Ishikawa (cell line): ENCODE measurements at regions not wholly inside any gene's neighbourhood (a gene's known extent, or its start where the extent isn't known, plus 50 kb on each side); places are given as distances from the start of the nearest gene placed in this dataset.

Source experiments
- MAX ChIP-seq: IDR thresholded peaks from 2 replicates; pipeline ENCODE4 v1.6.1; 2012
- NFIC ChIP-seq: IDR thresholded peaks from 2 replicates; pipeline ENCODE4 v1.6.1; 2012
- RAD21 ChIP-seq: IDR thresholded peaks from 2 replicates; pipeline ENCODE4 v1.6.1; 2012; ENCODE audit warnings: low read depth
- TCF12 ChIP-seq: IDR thresholded peaks from 2 replicates; pipeline ENCODE4 v1.6.1; 2012; ENCODE audit warnings: low read depth
- TEAD4 ChIP-seq: IDR thresholded peaks from 2 replicates; pipeline ENCODE4 v1.6.1; 2012
- USF1 ChIP-seq: IDR thresholded peaks from 2 replicates; pipeline ENCODE4 v1.6.1; 2012
- YY1 ChIP-seq: IDR thresholded peaks from 2 replicates; pipeline ENCODE4 v1.6.1; 2012; ENCODE audit warnings: low read depth
- ZBTB7A ChIP-seq: IDR thresholded peaks from 2 replicates; pipeline ENCODE4 v1.6.1; 2012; ENCODE audit warnings: low read depth

DNA sequence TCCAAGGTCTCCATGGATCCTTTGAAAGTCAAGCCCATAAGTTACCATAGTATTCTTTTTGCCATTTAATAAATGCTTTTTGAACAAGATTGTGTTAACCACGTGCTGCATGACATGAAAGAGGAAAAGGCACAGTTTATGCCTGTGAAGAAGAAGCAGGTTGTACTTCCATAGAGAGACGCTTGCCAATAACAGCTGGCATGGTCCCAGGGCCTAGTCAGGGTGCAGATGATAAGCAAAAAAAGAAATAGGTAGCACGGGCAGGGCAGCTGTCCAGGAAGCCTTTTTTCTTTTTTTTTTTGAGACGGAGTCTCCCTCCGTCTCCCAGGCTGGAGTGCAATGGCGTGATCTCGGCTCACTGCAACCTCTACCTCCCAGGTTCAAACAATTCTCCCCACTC lies 71.8 kb upstream of the CLINT1 start:
- TF ChIP-seq USF1 (no peak), MAX (no peak), TEAD4 (no peak), TCF12 (no peak), NFIC (no peak), ZBTB7A (no peak), YY1 (no peak), RAD21 (no peak)
